H1 (cell line): ENCODE measurements at regions not wholly inside any gene's neighbourhood (a gene's known extent, or its start where the extent isn't known, plus 50 kb on each side); places are given as distances from the start of the nearest gene placed in this dataset.

Experiments used
- CTCF ChIA-PET: fragments of 300-600 bp; sonication (Branson Sonifier 250); formaldehyde crosslinking; loops from one replicate; lab custom pipeline; 2021; ENCODE audit not compliant: partially characterized antibody; lab: Charles Lee
- POLR2A ChIA-PET: fragments of 300-600 bp; sonication (Branson Sonifier 250); formaldehyde crosslinking; loops from one replicate; lab custom pipeline; 2021; ENCODE audit warnings: inconsistent platforms; ENCODE audit not compliant: partially characterized antibody; lab: Charles Lee
- DNase-seq, 2 experiments: peaks; one replicate each; pipeline versions ENCODE4 v3.0.0 to v3.0.0-alpha.2; 2010 to 2022; ENCODE audit warnings: low spot score in 2 of 2, low read depth in 1 of 2, mixed read lengths in 1 of 2
- FAIRE-seq: peaks from 2 replicates; lab custom pipeline; 2011; peaks lifted over from hg19 to GRCh38; lab: Jason Lieb, UNC
- H2AFZ ChIP-seq: 2 replicates; pipeline ENCODE4 v1.8.1; 2012; ENCODE audit warnings: low read length, inconsistent platforms
- H2AK5ac ChIP-seq: 2 replicates; pipeline ENCODE4 v1.6.1; 2013; ENCODE audit warnings: low read depth, low read length
- H2BK120ac ChIP-seq: replicated peaks from 2 replicates; pipeline ENCODE3; 2013; ENCODE audit warnings: low read depth, low read length, inconsistent platforms
- H2BK12ac ChIP-seq: 2 replicates; pipeline ENCODE4 v1.6.1; 2013; ENCODE audit warnings: low read depth, low read length
- H2BK15ac ChIP-seq: 2 replicates; pipeline ENCODE4 v1.6.1; 2013; ENCODE audit warnings: low read length
- H2BK20ac ChIP-seq: 2 replicates; pipeline ENCODE4 v1.6.1; 2013; ENCODE audit warnings: low read length
- H2BK5ac ChIP-seq: 2 replicates; pipeline ENCODE4 v1.6.1; 2013; ENCODE audit warnings: low read depth, low read length
- H3K14ac ChIP-seq: 2 replicates; pipeline ENCODE4 v1.6.1; 2013; ENCODE audit warnings: inconsistent platforms; ENCODE audit not compliant: insufficient read length
- H3K18ac ChIP-seq: 2 replicates; pipeline ENCODE4 v1.6.1; 2013; ENCODE audit warnings: low read length; ENCODE audit errors: extremely low read depth
- H3K23ac ChIP-seq: 2 replicates; pipeline ENCODE4 v1.6.1; 2013; ENCODE audit warnings: inconsistent platforms; ENCODE audit not compliant: insufficient read length
- H3K23me2 ChIP-seq: 2 replicates; pipeline ENCODE4 v1.6.1; 2013; ENCODE audit warnings: low read depth, low read length
- H3K27ac ChIP-seq: 2 replicates; pipeline ENCODE4 v1.6.1; 2011; ENCODE audit warnings: low read depth, low read length, inconsistent platforms
- H3K27me3 ChIP-seq, 4 experiments: replicated peaks in 1 of 4; 1 replicate in 1 of 4; 2 replicates in 3 of 4; pipeline versions ENCODE4 v1.6.1 to v1.8.1; 2011 to 2013; ENCODE audit warnings: low read length in 3 of 4, mild to moderate bottlenecking in 3 of 4, inconsistent platforms in 2 of 4, mixed read lengths in 2 of 4, moderate library complexity in 1 of 4; ENCODE audit not compliant: control insufficient read depth in 3 of 4, insufficient read depth in 3 of 4; ENCODE audit errors: extremely low read depth in 1 of 4
- H3K36me3 ChIP-seq, 4 experiments: 2 replicates each; pipeline versions ENCODE4 v1.6.1 to v1.8.1; 2011 to 2013; ENCODE audit warnings: mild to moderate bottlenecking in 4 of 4, low read length in 3 of 4, moderate library complexity in 2 of 4, control low read depth in 1 of 4, inconsistent platforms in 1 of 4; ENCODE audit not compliant: insufficient read depth in 4 of 4, control insufficient read depth in 2 of 4
- H3K4ac ChIP-seq: replicated peaks from 2 replicates; pipeline ENCODE3; 2013; ENCODE audit warnings: low read length, low read depth, mixed read lengths, inconsistent platforms; ENCODE audit not compliant: insufficient read length
- H3K4me1 ChIP-seq, 4 experiments: replicated peaks in 1 of 4; 1 replicate in 1 of 4; 2 replicates in 3 of 4; pipeline versions ENCODE4 v1.6.1 to v1.8.1; 2011 to 2013; ENCODE audit warnings: low read length in 3 of 4, inconsistent platforms in 2 of 4, mixed read lengths in 1 of 4; ENCODE audit not compliant: insufficient read depth in 4 of 4, control insufficient read depth in 3 of 4
- H3K4me2 ChIP-seq, 2 experiments: 2 replicates each; pipeline versions ENCODE4 v1.6.1 to v1.8.1; 2011 to 2013; ENCODE audit warnings: low read depth in 2 of 2, low read length in 2 of 2, control low read depth in 1 of 2, inconsistent platforms in 1 of 2, mild to moderate bottlenecking in 1 of 2; ENCODE audit not compliant: insufficient read depth in 1 of 2
- H3K4me3 ChIP-seq, 4 experiments: fragments of 200-600, 300-600 bp in 1 of 4; sonication (generic), shearing (Covaris generic), sonication (Bioruptor Twin) in 1 of 4; 2 replicates each; pipeline versions ENCODE4 v1.5.1 to v1.8.1; 2011 to 2016; ENCODE audit warnings: low read length in 4 of 4, low read depth in 3 of 4, control low read depth in 2 of 4, inconsistent platforms in 2 of 4, mild to moderate bottlenecking in 2 of 4, mixed read lengths in 1 of 4, moderate library complexity in 1 of 4; ENCODE audit not compliant: insufficient read depth in 2 of 4; ENCODE audit errors: extremely low read depth in 1 of 4
- H3K56ac ChIP-seq: replicated peaks from 2 replicates; pipeline ENCODE3; 2013; ENCODE audit warnings: low read depth, mild to moderate bottlenecking, mixed read lengths, low read length, inconsistent platforms; ENCODE audit not compliant: insufficient read length
- H3K79me1 ChIP-seq: 2 replicates; pipeline ENCODE4 v1.6.1; 2013; ENCODE audit warnings: low read depth, low read length, control low read depth
- H3K79me2 ChIP-seq, 2 experiments: 2 replicates each; pipeline versions ENCODE4 v1.6.1 to v1.8.1; 2012 to 2013; ENCODE audit warnings: low read length in 2 of 2, mild to moderate bottlenecking in 2 of 2, inconsistent platforms in 1 of 2; ENCODE audit not compliant: insufficient read depth in 2 of 2, control insufficient read depth in 1 of 2
- H3K9ac ChIP-seq, 4 experiments: replicated peaks in 1 of 4; 1 replicate in 1 of 4; 2 replicates in 3 of 4; pipeline versions ENCODE4 v1.6.1 to v1.8.1; 2011 to 2013; ENCODE audit warnings: low read depth in 3 of 4, low read length in 3 of 4, control low read depth in 2 of 4, mild to moderate bottlenecking in 2 of 4, moderate library complexity in 2 of 4, inconsistent platforms in 1 of 4; ENCODE audit errors: extremely low read depth in 1 of 4
- H3K9me3 ChIP-seq, 2 experiments: 2 replicates each; pipeline versions ENCODE4 v1.6.1 to v1.8.1; 2012 to 2013; ENCODE audit warnings: mild to moderate bottlenecking in 2 of 2, moderate library complexity in 2 of 2, control low read depth in 1 of 2, inconsistent platforms in 1 of 2, low read depth in 1 of 2, low read length in 1 of 2, mixed read lengths in 1 of 2; ENCODE audit not compliant: insufficient read depth in 2 of 2
- H4K20me1 ChIP-seq, 2 experiments: replicated peaks in 1 of 2; 2 replicates each; pipeline versions ENCODE3 to v1.8.1; 2011 to 2013; ENCODE audit warnings: inconsistent platforms in 2 of 2, low read length in 2 of 2, mild to moderate bottlenecking in 1 of 2; ENCODE audit not compliant: insufficient read depth in 2 of 2, control insufficient read depth in 1 of 2
- H4K5ac ChIP-seq: 2 replicates; pipeline ENCODE4 v1.6.1; 2013; ENCODE audit warnings: low read length, low read depth, mixed read lengths, inconsistent platforms; ENCODE audit not compliant: insufficient read length
- H4K8ac ChIP-seq: 2 replicates; pipeline ENCODE4 v1.8.0; 2013; ENCODE audit warnings: mild to moderate bottlenecking, moderate library complexity, low read length, inconsistent platforms; ENCODE audit not compliant: insufficient read depth; ENCODE audit errors: extremely low read depth
- H4K91ac ChIP-seq: replicated peaks from 2 replicates; pipeline ENCODE3; 2013; ENCODE audit warnings: low read length, mixed read lengths, inconsistent platforms; ENCODE audit not compliant: insufficient read length
- WGBS, 2 experiments: shearing (Covaris generic) in 1 of 2; methylation state at CpG; one replicate each; pipeline versions ENCODE4 v1.1.6 to v1.1.7; 2013 to 2015; ENCODE audit warnings: low lambda C conversion rate in 2 of 2, mixed read lengths in 2 of 2, inconsistent platforms in 1 of 2, low coverage in 1 of 2, missing lambda C conversion rate in 1 of 2; ENCODE audit not compliant: insufficient replicate concordance in 2 of 2, insufficient coverage in 1 of 2, insufficient read length in 1 of 2; ENCODE audit errors: extremely low coverage in 1 of 2, missing lambda C conversion rate in 1 of 2; 5-methylcytosine and 5-hydroxymethylcytosine counted together
- TF ChIP-seq, protein P1 (sequence below): fragments of 300-600 bp; sonication (generic); IDR thresholded peaks from 2 replicates; pipeline ENCODE4 v1.7.1; 2012; ENCODE audit warnings: low read length, moderate library complexity, mild to moderate bottlenecking, inconsistent platforms; ENCODE audit not compliant: insufficient replicate concordance

DNA sequence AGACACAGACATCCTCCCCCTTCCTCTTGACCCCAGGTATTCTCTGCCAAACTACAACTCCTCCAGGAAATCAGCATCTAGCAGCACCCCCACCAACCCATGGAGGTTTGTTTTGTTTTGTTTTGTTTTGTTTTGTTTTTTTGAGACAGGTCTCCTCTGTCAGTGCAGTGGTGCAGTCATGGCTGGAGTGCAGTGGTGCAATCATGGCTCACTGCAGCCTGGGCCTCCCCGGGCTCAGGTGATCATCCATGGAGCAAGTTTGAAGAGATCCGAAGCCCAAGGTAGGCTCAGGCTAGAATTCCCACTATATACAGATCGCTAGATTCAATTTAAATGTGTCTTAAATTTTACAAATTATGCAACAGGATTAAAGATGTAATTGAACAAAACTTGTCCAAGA, 518.2 kb upstream of the ARID1B start:
- Histone ChIP-seq H3K9ac (no peak overlapping the region), H3K18ac (no peak overlapping the region), H2BK15ac (no peak overlapping the region), H4K20me1 (no peaks in the 10 kb centered on the region), H2BK120ac (no peak overlapping the region), H2AFZ (no peak overlapping the region), H3K27ac (no peak overlapping the region)
- TF ChIP-seq, protein P1, sequence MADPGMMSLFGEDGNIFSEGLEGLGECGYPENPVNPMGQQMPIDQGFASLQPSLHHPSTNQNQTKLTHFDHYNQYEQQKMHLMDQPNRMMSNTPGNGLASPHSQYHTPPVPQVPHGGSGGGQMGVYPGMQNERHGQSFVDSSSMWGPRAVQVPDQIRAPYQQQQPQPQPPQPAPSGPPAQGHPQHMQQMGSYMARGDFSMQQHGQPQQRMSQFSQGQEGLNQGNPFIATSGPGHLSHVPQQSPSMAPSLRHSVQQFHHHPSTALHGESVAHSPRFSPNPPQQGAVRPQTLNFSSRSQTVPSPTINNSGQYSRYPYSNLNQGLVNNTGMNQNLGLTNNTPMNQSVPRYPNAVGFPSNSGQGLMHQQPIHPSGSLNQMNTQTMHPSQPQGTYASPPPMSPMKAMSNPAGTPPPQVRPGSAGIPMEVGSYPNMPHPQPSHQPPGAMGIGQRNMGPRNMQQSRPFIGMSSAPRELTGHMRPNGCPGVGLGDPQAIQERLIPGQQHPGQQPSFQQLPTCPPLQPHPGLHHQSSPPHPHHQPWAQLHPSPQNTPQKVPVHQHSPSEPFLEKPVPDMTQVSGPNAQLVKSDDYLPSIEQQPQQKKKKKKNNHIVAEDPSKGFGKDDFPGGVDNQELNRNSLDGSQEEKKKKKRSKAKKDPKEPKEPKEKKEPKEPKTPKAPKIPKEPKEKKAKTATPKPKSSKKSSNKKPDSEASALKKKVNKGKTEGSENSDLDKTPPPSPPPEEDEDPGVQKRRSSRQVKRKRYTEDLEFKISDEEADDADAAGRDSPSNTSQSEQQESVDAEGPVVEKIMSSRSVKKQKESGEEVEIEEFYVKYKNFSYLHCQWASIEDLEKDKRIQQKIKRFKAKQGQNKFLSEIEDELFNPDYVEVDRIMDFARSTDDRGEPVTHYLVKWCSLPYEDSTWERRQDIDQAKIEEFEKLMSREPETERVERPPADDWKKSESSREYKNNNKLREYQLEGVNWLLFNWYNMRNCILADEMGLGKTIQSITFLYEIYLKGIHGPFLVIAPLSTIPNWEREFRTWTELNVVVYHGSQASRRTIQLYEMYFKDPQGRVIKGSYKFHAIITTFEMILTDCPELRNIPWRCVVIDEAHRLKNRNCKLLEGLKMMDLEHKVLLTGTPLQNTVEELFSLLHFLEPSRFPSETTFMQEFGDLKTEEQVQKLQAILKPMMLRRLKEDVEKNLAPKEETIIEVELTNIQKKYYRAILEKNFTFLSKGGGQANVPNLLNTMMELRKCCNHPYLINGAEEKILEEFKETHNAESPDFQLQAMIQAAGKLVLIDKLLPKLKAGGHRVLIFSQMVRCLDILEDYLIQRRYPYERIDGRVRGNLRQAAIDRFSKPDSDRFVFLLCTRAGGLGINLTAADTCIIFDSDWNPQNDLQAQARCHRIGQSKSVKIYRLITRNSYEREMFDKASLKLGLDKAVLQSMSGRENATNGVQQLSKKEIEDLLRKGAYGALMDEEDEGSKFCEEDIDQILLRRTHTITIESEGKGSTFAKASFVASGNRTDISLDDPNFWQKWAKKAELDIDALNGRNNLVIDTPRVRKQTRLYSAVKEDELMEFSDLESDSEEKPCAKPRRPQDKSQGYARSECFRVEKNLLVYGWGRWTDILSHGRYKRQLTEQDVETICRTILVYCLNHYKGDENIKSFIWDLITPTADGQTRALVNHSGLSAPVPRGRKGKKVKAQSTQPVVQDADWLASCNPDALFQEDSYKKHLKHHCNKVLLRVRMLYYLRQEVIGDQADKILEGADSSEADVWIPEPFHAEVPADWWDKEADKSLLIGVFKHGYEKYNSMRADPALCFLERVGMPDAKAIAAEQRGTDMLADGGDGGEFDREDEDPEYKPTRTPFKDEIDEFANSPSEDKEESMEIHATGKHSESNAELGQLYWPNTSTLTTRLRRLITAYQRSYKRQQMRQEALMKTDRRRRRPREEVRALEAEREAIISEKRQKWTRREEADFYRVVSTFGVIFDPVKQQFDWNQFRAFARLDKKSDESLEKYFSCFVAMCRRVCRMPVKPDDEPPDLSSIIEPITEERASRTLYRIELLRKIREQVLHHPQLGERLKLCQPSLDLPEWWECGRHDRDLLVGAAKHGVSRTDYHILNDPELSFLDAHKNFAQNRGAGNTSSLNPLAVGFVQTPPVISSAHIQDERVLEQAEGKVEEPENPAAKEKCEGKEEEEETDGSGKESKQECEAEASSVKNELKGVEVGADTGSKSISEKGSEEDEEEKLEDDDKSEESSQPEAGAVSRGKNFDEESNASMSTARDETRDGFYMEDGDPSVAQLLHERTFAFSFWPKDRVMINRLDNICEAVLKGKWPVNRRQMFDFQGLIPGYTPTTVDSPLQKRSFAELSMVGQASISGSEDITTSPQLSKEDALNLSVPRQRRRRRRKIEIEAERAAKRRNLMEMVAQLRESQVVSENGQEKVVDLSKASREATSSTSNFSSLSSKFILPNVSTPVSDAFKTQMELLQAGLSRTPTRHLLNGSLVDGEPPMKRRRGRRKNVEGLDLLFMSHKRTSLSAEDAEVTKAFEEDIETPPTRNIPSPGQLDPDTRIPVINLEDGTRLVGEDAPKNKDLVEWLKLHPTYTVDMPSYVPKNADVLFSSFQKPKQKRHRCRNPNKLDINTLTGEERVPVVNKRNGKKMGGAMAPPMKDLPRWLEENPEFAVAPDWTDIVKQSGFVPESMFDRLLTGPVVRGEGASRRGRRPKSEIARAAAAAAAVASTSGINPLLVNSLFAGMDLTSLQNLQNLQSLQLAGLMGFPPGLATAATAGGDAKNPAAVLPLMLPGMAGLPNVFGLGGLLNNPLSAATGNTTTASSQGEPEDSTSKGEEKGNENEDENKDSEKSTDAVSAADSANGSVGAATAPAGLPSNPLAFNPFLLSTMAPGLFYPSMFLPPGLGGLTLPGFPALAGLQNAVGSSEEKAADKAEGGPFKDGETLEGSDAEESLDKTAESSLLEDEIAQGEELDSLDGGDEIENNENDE: no peak
- TF ChIP-seq, all 59 proteins: peak for 0
- CTCF ChIA-PET: no interaction called here
- FAIRE-seq (no peak), DNase-seq (no peak)
- Histone ChIP-seq H3K56ac (no peak overlapping the region), H4K5ac (no peak overlapping the region), H2BK5ac (no peak overlapping the region), H3K4me1 (no peaks in the 10 kb centered on the region), H3K14ac (no peak overlapping the region), H2BK12ac (no peak overlapping the region), H3K79me1 (no peaks in the 10 kb centered on the region), H4K91ac (no peak overlapping the region), H3K23me2 (0 out of 2 replicates have a peak, but pooled peaks cover 2% of the 10 kb centered on the region), H2AK5ac (no peak overlapping the region), H4K8ac (no peak overlapping the region), H3K4ac (no peak overlapping the region), H3K27me3 (no peaks in the 10 kb centered on the region), H3K79me2 (no peaks in the 10 kb centered on the region), H3K9me3 (no peaks in the 10 kb centered on the region), H3K4me3 (no peak overlapping the region), H3K23ac (no peak overlapping the region), H3K36me3 (no peaks in the 10 kb centered on the region), H2BK20ac (no peak overlapping the region), H3K4me2 (no peak overlapping the region)
- 91% methylated on average over 3 of the region's 3 CpGs; no CpG with 5 or more reads in 1 of the 2 experiments for WGBS, 2 experiments
- POLR2A ChIA-PET: interaction anchor here (0.7 kb wide), 1 partner anchor 1909 kb away, joined by 3 read pairs; the partner anchor contains the start of genes GTF2H5 and SERAC1
